ENCODE measurements at regions not wholly inside any gene's neighbourhood (a gene's known extent, or its start where the extent isn't known, plus 50 kb on each side); places are given as distances from the start of the nearest gene placed in this dataset.
"Not testable (repeated sequence)": the region's sequence is repeated elsewhere in the genome, so short reads cannot be mapped to it uniquely, and the experiment has no call there.

GRCh38 chr14:101246894-101247841, 314.1 kb upstream of the DIO3 start:
- DNase-seq (ENCODE audit: low spot score): no peak

GRCh38 chr14:101247842-101248725, 313.2 kb upstream of the DIO3 start:
- DNase-seq (ENCODE audit: low spot score): no peak

- DNase-seq (ENCODE audit: low spot score): no peak
Measured at GRCh38 chr14:101248840-101249675, 312.2 kb upstream of the DIO3 start.

GRCh38 chr14:101249676-101250036, 311.6 kb upstream of the DIO3 start:
- no peak for DNase-seq (ENCODE audit: low spot score)

- DNase-seq (ENCODE audit: low spot score): no peak
Measured at GRCh38 chr14:101250336-101250947, 310.9 kb upstream of the DIO3 start.

- no peak for DNase-seq (ENCODE audit: low spot score)
Measured at GRCh38 chr14:101250948-101251811, 310.1 kb upstream of the DIO3 start.

- no peak for DNase-seq (ENCODE audit: low spot score)
Measured at GRCh38 chr14:101251812-101252442, 309.4 kb upstream of the DIO3 start.

GRCh38 chr14:101252443-101253214, 308.7 kb upstream of the DIO3 start:
- DNase-seq (ENCODE audit: low spot score): no peak

GRCh38 chr14:101253948-101254347, 307.3 kb upstream of the DIO3 start:
- DNase-seq (ENCODE audit: low spot score): no peak

- DNase-seq (ENCODE audit: low spot score): no peak
Measured at GRCh38 chr14:101254805-101255764, 306.2 kb upstream of the DIO3 start.

GRCh38 chr14:101255765-101256125, 305.6 kb upstream of the DIO3 start:
- no peak for DNase-seq (ENCODE audit: low spot score)

GRCh38 chr14:101256266-101256665, 305.0 kb upstream of the DIO3 start:
- no peak for DNase-seq (ENCODE audit: low spot score)

- no peak for DNase-seq (ENCODE audit: low spot score)
Measured at GRCh38 chr14:101257551-101257950, 303.7 kb upstream of the DIO3 start.

GRCh38 chr14:101259748-101260147, 301.5 kb upstream of the DIO3 start:
- DNase-seq (ENCODE audit: low spot score): no peak

- not testable (repeated sequence) for DNase-seq (ENCODE audit: low spot score)
Measured at GRCh38 chr14:101266441-101266840, 294.9 kb upstream of the DIO3 start.

GRCh38 chr14:101273091-101273490, 288.2 kb upstream of the DIO3 start:
- no peak for DNase-seq (ENCODE audit: low spot score)

- DNase-seq (ENCODE audit: low spot score): no peak
Measured at GRCh38 chr14:101276309-101277091, 284.8 kb upstream of the DIO3 start.
